Chondrocyte (in vitro differentiated cells): ENCODE measurements at regions not wholly inside any gene's neighbourhood (a gene's known extent, or its start where the extent isn't known, plus 50 kb on each side); places are given as distances from the start of the nearest gene placed in this dataset.
"Not testable (repeated sequence)": the region's sequence is repeated elsewhere in the genome, so short reads cannot be mapped to it uniquely, and the experiment has no call there.

Experiments used
- DNase-seq: peaks from one replicate; pipeline ENCODE4 v3.0.0; 2021; ENCODE audit warnings: mixed read lengths, low spot score
- H3K27ac Mint-ChIP-seq: one replicate; pipeline ENCODE4 v1.8.0; 2021; ENCODE audit warnings: mild to moderate bottlenecking, moderate library complexity, mixed read lengths; ENCODE audit not compliant: unreplicated experiment
- H3K27me3 Mint-ChIP-seq: 2 replicates; pipeline ENCODE4 v1.8.0; 2021; ENCODE audit warnings: low read depth, mixed read lengths
- H3K36me3 Mint-ChIP-seq: 2 replicates; pipeline ENCODE4 v1.8.0; 2021; ENCODE audit warnings: low read depth, mixed read lengths
- H3K4me1 Mint-ChIP-seq: 2 replicates; pipeline ENCODE4 v1.8.0; 2021; ENCODE audit warnings: low read depth, mild to moderate bottlenecking, mixed read lengths
- H3K4me3 Mint-ChIP-seq: one replicate; pipeline ENCODE4 v1.8.0; 2021; ENCODE audit warnings: mild to moderate bottlenecking, moderate library complexity, mixed read lengths; ENCODE audit not compliant: unreplicated experiment
- H3K9me3 Mint-ChIP-seq: 2 replicates; pipeline ENCODE4 v1.8.0; 2021; ENCODE audit warnings: low read depth, mixed read lengths
- CTCF ChIP-seq: fragments of 200-600 bp; sonication (generic); IDR thresholded peaks from 2 replicates; pipeline ENCODE4 v1.5.0; 2021; ENCODE audit warnings: antibody characterized with exemption, mild to moderate bottlenecking, moderate library complexity

DNA sequence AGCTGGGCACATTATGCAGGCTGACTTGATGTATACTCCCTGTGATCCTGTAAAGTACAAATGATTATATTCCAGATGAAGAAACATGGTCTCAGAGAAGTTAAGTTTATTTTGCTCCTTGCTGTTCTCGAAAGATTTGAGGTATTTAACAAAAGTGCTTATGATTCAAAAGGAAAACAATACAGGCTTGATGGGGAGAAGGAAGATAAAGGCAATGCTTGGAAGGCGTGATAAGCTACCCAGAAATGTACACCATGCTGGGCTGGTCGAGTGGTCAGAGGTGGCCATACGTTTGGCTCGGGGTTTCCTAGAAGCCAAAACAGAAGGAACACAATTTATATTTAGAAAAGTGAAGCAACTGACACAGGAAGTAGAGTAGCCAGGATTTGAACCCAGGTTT lies 201.0 kb downstream of the KTN1 start:
- peaks cover 7% of the 10 kb centered on the region for H3K9me3 Mint-ChIP-seq
- DNase-seq = no peak
- peaks cover 1% of the 10 kb centered on the region for H3K27me3 Mint-ChIP-seq
- peaks cover 37% of the 10 kb centered on the region for H3K4me1 Mint-ChIP-seq
- TF ChIP-seq CTCF = no peak
- no peak overlapping the region for H3K4me3 Mint-ChIP-seq
- H3K27ac Mint-ChIP-seq = peak overlapping the region; percentile 87
- H3K36me3 Mint-ChIP-seq = no peaks in the 10 kb centered on the region

DNA sequence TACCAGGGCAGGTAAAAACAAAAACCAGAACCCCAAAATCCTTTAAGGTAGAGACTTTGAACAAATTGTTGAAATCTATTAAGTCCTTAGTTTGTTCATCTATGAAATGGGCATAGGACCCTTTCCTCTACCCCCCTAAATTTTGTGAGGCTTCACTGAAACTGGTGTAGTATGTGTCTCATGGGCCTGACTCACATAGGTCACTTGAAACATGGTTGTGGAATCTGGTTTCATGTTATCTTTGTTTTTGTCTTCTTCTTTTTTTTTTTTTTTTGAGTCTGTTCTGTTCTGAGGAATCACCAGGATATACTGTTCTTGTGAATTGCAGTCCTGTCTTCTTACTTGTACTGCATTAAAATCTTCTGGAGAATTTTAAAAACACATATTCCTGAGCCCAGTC lies 202.2 kb downstream of the KTN1 start:
- Mint-ChIP-seq H3K9me3 (peaks cover 7% of the 10 kb centered on the region), H3K4me1 (peaks cover 37% of the 10 kb centered on the region), H3K4me3 (no peak overlapping the region), H3K36me3 (no peaks in the 10 kb centered on the region), H3K27me3 (peaks cover 1% of the 10 kb centered on the region), H3K27ac (peak overlapping the region; percentile 9)
- no peak for TF ChIP-seq CTCF
- no peak for DNase-seq

- no peaks in the 10 kb centered on the region for H3K36me3 Mint-ChIP-seq
- no peaks in the 10 kb centered on the region for H3K27me3 Mint-ChIP-seq
- H3K9me3 Mint-ChIP-seq = no peaks in the 10 kb centered on the region
- no peak overlapping the region for H3K27ac Mint-ChIP-seq
- H3K4me3 Mint-ChIP-seq = no peak overlapping the region
- no peak for TF ChIP-seq CTCF
- H3K4me1 Mint-ChIP-seq = peaks cover 20% of the 10 kb centered on the region
- DNase-seq = no peak
Measured at GRCh38 chr14:55789406-55789805, 209.4 kb downstream of the KTN1 start.

DNA sequence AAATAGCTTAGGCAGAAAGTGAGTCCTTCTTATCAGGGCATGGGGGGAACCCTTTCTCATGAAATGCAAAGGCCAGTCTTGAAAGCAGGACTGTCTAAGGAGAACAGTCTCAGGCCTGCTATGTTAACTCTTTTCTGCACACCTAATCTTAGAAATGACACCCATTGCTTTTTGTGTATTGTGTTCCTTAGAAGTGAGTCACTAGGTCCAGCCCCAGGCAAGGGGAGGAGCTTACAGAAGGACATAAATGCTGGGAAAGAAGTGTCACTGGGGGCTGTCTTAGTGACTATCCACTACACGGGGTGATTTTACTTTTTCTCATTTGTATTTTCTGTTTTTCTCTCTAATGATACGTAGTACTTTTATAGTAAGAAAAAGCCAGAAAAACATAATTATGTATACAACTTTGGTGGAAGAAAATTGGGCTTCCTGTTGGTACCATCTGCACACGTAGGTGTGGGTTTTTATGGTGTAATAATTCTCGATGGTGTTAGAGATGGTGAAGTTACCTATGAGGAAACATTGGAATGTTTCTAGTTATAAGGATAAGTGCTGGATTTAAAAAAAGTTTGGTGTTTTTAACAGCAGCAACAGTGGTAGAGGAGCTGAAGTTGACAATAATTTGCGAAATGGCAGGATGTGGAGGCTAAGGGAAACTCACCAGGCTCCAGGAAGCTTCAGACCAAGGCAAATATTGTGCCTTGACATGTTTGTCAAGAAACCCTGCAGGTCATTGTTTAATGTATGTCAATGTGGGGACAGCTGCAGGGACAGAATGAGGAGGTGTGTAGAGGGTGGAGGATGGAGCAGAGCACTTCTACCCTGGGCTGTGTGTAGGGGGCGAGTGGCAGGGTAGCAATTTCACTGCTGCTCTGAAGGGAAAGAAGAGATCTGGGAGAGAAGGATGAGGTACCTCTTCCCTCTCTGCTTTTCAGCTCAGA lies 214.9 kb downstream of the KTN1 start:
- H3K27me3 Mint-ChIP-seq = no peaks in the 10 kb centered on the region
- TF ChIP-seq CTCF = no peak
- H3K36me3 Mint-ChIP-seq = no peaks in the 10 kb centered on the region
- H3K4me1 Mint-ChIP-seq = peaks cover 12% of the 10 kb centered on the region
- DNase-seq = no peak
- no peaks in the 10 kb centered on the region for H3K9me3 Mint-ChIP-seq
- H3K4me3 Mint-ChIP-seq = no peak overlapping the region
- no peak overlapping the region for H3K27ac Mint-ChIP-seq

DNA sequence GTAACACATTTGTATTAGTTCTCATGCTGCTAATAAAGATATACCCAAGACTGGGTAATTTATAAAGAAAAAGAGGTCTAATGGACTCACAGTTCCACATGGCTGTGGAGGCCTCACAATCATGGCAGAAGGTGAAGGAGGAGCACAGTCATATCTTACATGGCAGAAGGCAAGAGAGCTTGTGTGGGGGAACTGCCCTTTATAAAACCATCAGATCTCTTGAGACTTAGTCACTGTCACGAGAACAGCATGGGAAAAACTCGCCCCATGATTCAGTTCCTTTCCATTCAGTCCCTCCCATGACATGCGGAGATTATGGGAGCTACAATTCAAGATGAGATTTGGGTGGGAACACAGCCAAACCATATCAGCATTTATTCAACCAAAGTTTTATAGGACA lies 216.5 kb downstream of the KTN1 start:
- not testable (repeated sequence) for H3K36me3 Mint-ChIP-seq, H3K4me3 Mint-ChIP-seq, H3K27ac Mint-ChIP-seq, H3K27me3 Mint-ChIP-seq, H3K4me1 Mint-ChIP-seq, H3K9me3 Mint-ChIP-seq, DNase-seq

DNA sequence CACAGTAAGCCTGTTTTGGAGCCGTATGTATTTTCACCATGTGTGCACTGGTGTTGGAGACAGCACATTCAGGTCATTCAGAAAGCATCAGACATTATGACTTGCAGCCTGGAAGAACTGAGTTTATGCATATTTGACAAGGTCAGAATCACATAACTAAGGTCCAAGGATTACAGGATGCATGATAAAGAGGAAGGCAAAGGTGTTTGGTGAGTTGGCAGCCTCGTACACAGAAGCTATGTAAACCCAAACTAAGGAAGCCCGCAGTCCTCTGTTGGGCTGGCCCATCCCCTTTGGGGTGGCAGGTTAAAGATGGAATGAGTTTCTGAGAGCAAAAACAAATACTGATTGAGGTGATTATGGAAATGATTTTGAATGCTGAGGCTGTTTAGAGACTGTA lies 218.4 kb downstream of the KTN1 start:
- no peaks in the 10 kb centered on the region for H3K27me3 Mint-ChIP-seq
- no peak overlapping the region for H3K27ac Mint-ChIP-seq
- H3K4me1 Mint-ChIP-seq = no peaks in the 10 kb centered on the region
- peaks cover 3% of the 10 kb centered on the region for H3K9me3 Mint-ChIP-seq
- no peak for TF ChIP-seq CTCF
- no peak overlapping the region for H3K4me3 Mint-ChIP-seq
- no peaks in the 10 kb centered on the region for H3K36me3 Mint-ChIP-seq
- no peak for DNase-seq
